Endothelial cell of umbilical vein (primary cell): ENCODE measurements at regions not wholly inside any gene's neighbourhood (a gene's known extent, or its start where the extent isn't known, plus 50 kb on each side); places are given as distances from the start of the nearest gene placed in this dataset.

Source experiments
- BruUV-seq: library from RNA; stranded (reverse); fragments of 400-500 nt; replicated peaks from 2 replicates; lab custom pipeline; 2021; lab: Mats Ljungman, UMichigan
- CTCF ChIA-PET: fragments of 300-600, 350-600 bp; sonication (Branson Sonifier 250); formaldehyde crosslinking; loops from one replicate; lab custom pipeline; 2021; ENCODE audit warnings: antibody characterized with exemption, inconsistent platforms; lab: Charles Lee
- POLR2A ChIA-PET: fragments of 300-600, 350-600 bp; sonication (Branson Sonifier 250); formaldehyde crosslinking; loops from one replicate; lab custom pipeline; 2021; ENCODE audit warnings: antibody characterized with exemption, inconsistent platforms; lab: Charles Lee
- DNase-seq: peaks from one replicate; pipeline ENCODE4 v3.0.0-alpha.2; 2011; ENCODE audit warnings: low read depth, low spot score
- FAIRE-seq: peaks from 2 replicates; lab custom pipeline; 2011; peaks lifted over from hg19 to GRCh38; lab: Jason Lieb, UNC
- H2AFZ ChIP-seq: 2 replicates; pipeline ENCODE4 v1.6.0; 2012; ENCODE audit warnings: low read depth, low read length, control low read depth, inconsistent platforms
- H3K27ac ChIP-seq: 2 replicates; pipeline ENCODE4 v1.5.1; 2011; ENCODE audit warnings: low read depth, mild to moderate bottlenecking, control low read depth, low read length, moderate library complexity; ENCODE audit not compliant: insufficient read depth
- H3K27me3 ChIP-seq, 2 experiments: 2 replicates each; pipeline versions ENCODE4 v1.6.0 to v1.6.1; 2011; ENCODE audit warnings: low read length in 2 of 2, mixed read lengths in 1 of 2; ENCODE audit not compliant: control insufficient read depth in 2 of 2, insufficient read depth in 2 of 2
- H3K36me3 ChIP-seq, 2 experiments: 2 replicates in 1 of 2; 3 replicates in 1 of 2; pipeline ENCODE4 v1.5.1; 2011; ENCODE audit warnings: low read length in 2 of 2, mild to moderate bottlenecking in 1 of 2, moderate library complexity in 1 of 2; ENCODE audit not compliant: control insufficient read depth in 2 of 2, insufficient read depth in 2 of 2; ENCODE audit errors: extremely low read depth in 1 of 2
- H3K4me1 ChIP-seq: 3 replicates; pipeline ENCODE4 v1.5.1; 2011; ENCODE audit warnings: mild to moderate bottlenecking, low read length; ENCODE audit not compliant: control insufficient read depth, insufficient read depth; ENCODE audit errors: extremely low read depth
- H3K4me2 ChIP-seq: 2 replicates; pipeline ENCODE4 v1.6.1; 2011; ENCODE audit warnings: low read length, control low read depth, mixed read lengths; ENCODE audit not compliant: insufficient read depth
- H3K4me3 ChIP-seq, 3 experiments: fragments of 200-600 bp in 1 of 3; sonication (generic), shearing (Covaris generic) in 1 of 3; replicated peaks in 1 of 3; 2 replicates each; pipeline ENCODE4 v1.5.1; 2011 to 2016; ENCODE audit warnings: control low read depth in 3 of 3, low read length in 3 of 3, mild to moderate bottlenecking in 2 of 3, inconsistent platforms in 1 of 3, low read depth in 1 of 3, moderate library complexity in 1 of 3; ENCODE audit not compliant: insufficient read depth in 1 of 3
- H3K79me2 ChIP-seq: 2 replicates; pipeline ENCODE4 v1.6.0; 2012; ENCODE audit warnings: low read length, inconsistent platforms; ENCODE audit not compliant: control insufficient read depth, insufficient read depth
- H3K9ac ChIP-seq: replicated peaks from 2 replicates; pipeline ENCODE3; 2011; ENCODE audit warnings: low read length, control low read depth; ENCODE audit not compliant: insufficient read depth; ENCODE audit errors: extremely low read depth
- H3K9me1 ChIP-seq: replicated peaks from 3 replicates; pipeline ENCODE4 v1.6.0; 2011; ENCODE audit warnings: mild to moderate bottlenecking, low read length; ENCODE audit not compliant: control insufficient read depth, insufficient read depth; ENCODE audit errors: extremely low read depth
- H3K9me3 ChIP-seq: replicated peaks from 2 replicates; pipeline ENCODE4 v1.5.1; 2012; ENCODE audit warnings: low read length, inconsistent platforms; ENCODE audit not compliant: control insufficient read depth, insufficient read depth
- H4K20me1 ChIP-seq: replicated peaks from 2 replicates; pipeline ENCODE3; 2011; ENCODE audit warnings: mild to moderate bottlenecking, low read length; ENCODE audit not compliant: control insufficient read depth, insufficient read depth; ENCODE audit errors: extremely low read depth
- CTCF ChIP-seq, 2 donors: IDR thresholded peaks; 1 replicate in 1 of 2; 2 replicates in 1 of 2; pipeline ENCODE4 v1.5.1; 2011; ENCODE audit warnings: low read length in 2 of 2, mild to moderate bottlenecking in 2 of 2, moderate library complexity in 2 of 2, control low read depth in 1 of 2, inconsistent platforms in 1 of 2, low read depth in 1 of 2; ENCODE audit not compliant: insufficient read depth in 1 of 2; ENCODE audit errors: extremely low read depth in 1 of 2
- EZH2 ChIP-seq: IDR thresholded peaks from 2 replicates; pipeline ENCODE4 v1.6.1; 2012; ENCODE audit warnings: borderline replicate concordance, low read depth, mild to moderate bottlenecking, moderate library complexity, low read length, inconsistent platforms; ENCODE audit not compliant: severe bottlenecking
- FOS ChIP-seq: IDR thresholded peaks from 2 replicates; pipeline ENCODE4 v1.6.1; 2011; ENCODE audit warnings: mild to moderate bottlenecking, low read length, moderate library complexity, borderline replicate concordance; ENCODE audit not compliant: insufficient read depth
- GATA2 ChIP-seq: IDR thresholded peaks from 2 replicates; pipeline ENCODE4 v1.7.0; 2011; ENCODE audit warnings: low read depth, mild to moderate bottlenecking, moderate library complexity, mixed read lengths, low read length; ENCODE audit not compliant: insufficient read length, insufficient read depth
- JUN ChIP-seq: IDR thresholded peaks from 2 replicates; pipeline ENCODE4 v1.6.1; 2011; ENCODE audit warnings: borderline replicate concordance, low read depth; ENCODE audit not compliant: insufficient read length, insufficient read depth
- MAX ChIP-seq: IDR thresholded peaks from 2 replicates; pipeline ENCODE4 v1.6.1; 2011; ENCODE audit not compliant: insufficient read depth, insufficient read length
- MYC ChIP-seq: IDR thresholded peaks from one replicate; pipeline ENCODE4 v1.6.1; 2011; ENCODE audit warnings: mild to moderate bottlenecking, low read depth, low read length
- POLR2A ChIP-seq: IDR thresholded peaks from 2 replicates; pipeline ENCODE4 v1.6.1; 2012; ENCODE audit warnings: low read depth, mild to moderate bottlenecking, control low read depth, low read length
- POLR2AphosphoS5 ChIP-seq: IDR thresholded peaks from 2 replicates; pipeline ENCODE4 v1.6.1; 2012; ENCODE audit warnings: low read depth, mild to moderate bottlenecking, control low read depth, low read length, moderate library complexity; ENCODE audit not compliant: insufficient read depth
- dilution Hi-C: fragments of 300-500 bp; cut with MboI; formaldehyde crosslinking; loops from one replicate; pipeline ENCODE4 v1.15.0; 2019; ENCODE audit warnings: low sequenced_read_pairs; ENCODE audit not compliant: extremely low pct_ligation_motif_present
- intact Hi-C: fragments of 100-400 bp; cut with micrococcal nuclease; formaldehyde crosslinking; loops from one replicate; pipeline ENCODE4 v1.10.0; 2022

GRCh38 chr15:70493787-70494516 lies 269.4 kb downstream of the UACA start:
- Histone ChIP-seq H3K27me3 (no peaks in the 10 kb centered on the region), H3K9me3 (no peaks in the 10 kb centered on the region), H3K27ac (no peak overlapping the region), H3K36me3 (no peaks in the 10 kb centered on the region), H3K4me3 (no peak overlapping the region), H2AFZ (no peak overlapping the region), H3K4me1 (peaks cover 8% of the 10 kb centered on the region), H3K9me1 (no peaks in the 10 kb centered on the region), H3K9ac (no peak overlapping the region), H3K79me2 (no peaks in the 10 kb centered on the region), H4K20me1 (no peaks in the 10 kb centered on the region), H3K4me2 (no peak overlapping the region)
- intact Hi-C loops (no loop called here), dilution Hi-C loops (no loop called here)
- BruUV-seq: no TSS peak
- ChIA-PET CTCF (no interaction called here), POLR2A (interaction anchor here (0.5 kb wide), 1 partner anchor 13 kb away, joined by 4 read pairs; no protein-coding TSS in a partner anchor)
- FAIRE-seq: no peak
- DNase-seq: no peak
- TF ChIP-seq POLR2AphosphoS5 (no peak), JUN (peak; percentile 9)

- Histone ChIP-seq H3K9me3 (no peaks in the 10 kb centered on the region), H3K4me2 (no peak overlapping the region), H3K9ac (no peak overlapping the region), H3K4me3 (no peak overlapping the region), H3K79me2 (no peaks in the 10 kb centered on the region), H3K27ac (no peak overlapping the region), H3K4me1 (peaks cover 8% of the 10 kb centered on the region), H3K36me3 (no peaks in the 10 kb centered on the region), H3K9me1 (no peaks in the 10 kb centered on the region), H4K20me1 (no peaks in the 10 kb centered on the region), H2AFZ (no peak overlapping the region), H3K27me3 (no peaks in the 10 kb centered on the region)
- dilution Hi-C loops (no loop called here), intact Hi-C loops (no loop called here)
- no peak for DNase-seq
- ChIA-PET CTCF (interaction anchor here (1.0 kb wide), 1 partner anchor 27 kb away, joined by 3 read pairs; no protein-coding TSS in a partner anchor), POLR2A (interaction anchor here (0.5 kb wide), 1 partner anchor 14 kb away, joined by 4 read pairs; no protein-coding TSS in a partner anchor)
- FAIRE-seq: no peak
- TF ChIP-seq FOS (no peak), JUN (no peak), CTCF (IDR thresholded peaks at IDR 0.05; ENCODE audit: extremely low read depth in 1 of 2, insufficient read depth in 1 of 2, low read depth in 1 of 2, low read length in 2 of 2) (no peak), EZH2 (no peak), GATA2 (no peak), MAX (no peak), POLR2AphosphoS5 (no peak), MYC (no peak), POLR2A (no peak)
- no TSS peak for BruUV-seq
These were observed 270.0 kb downstream of the UACA start for GRCh38 chr15:70493376-70493775.
